GM06990 (cell line): ENCODE measurements at regions not wholly inside any gene's neighbourhood (a gene's known extent, or its start where the extent isn't known, plus 50 kb on each side); places are given as distances from the start of the nearest gene placed in this dataset.

Source experiments
- DNase-seq: peaks from one replicate; pipeline ENCODE4 v3.0.0-alpha.2; 2011; ENCODE audit not compliant: insufficient read length; ENCODE audit errors: extremely low read depth
- H3K27me3 ChIP-seq: replicated peaks from 2 replicates; pipeline ENCODE4 v1.6.0; 2011; ENCODE audit warnings: low read length; ENCODE audit not compliant: control insufficient read depth, insufficient read depth
- H3K36me3 ChIP-seq: 2 replicates; pipeline ENCODE4 v1.5.1; 2011; ENCODE audit warnings: low read length; ENCODE audit not compliant: control insufficient read depth, insufficient read depth
- H3K4me3 ChIP-seq: replicated peaks from 2 replicates; pipeline ENCODE4 v1.5.1; 2011; ENCODE audit warnings: low read depth, mild to moderate bottlenecking, control low read depth, low read length
- TF ChIP-seq, protein P1 (sequence below): IDR thresholded peaks from 2 replicates; pipeline ENCODE4 v1.5.1; 2011; ENCODE audit warnings: low read length, control low read depth, mild to moderate bottlenecking, inconsistent platforms; ENCODE audit not compliant: insufficient read depth, poor library complexity, severe bottlenecking

DNA sequence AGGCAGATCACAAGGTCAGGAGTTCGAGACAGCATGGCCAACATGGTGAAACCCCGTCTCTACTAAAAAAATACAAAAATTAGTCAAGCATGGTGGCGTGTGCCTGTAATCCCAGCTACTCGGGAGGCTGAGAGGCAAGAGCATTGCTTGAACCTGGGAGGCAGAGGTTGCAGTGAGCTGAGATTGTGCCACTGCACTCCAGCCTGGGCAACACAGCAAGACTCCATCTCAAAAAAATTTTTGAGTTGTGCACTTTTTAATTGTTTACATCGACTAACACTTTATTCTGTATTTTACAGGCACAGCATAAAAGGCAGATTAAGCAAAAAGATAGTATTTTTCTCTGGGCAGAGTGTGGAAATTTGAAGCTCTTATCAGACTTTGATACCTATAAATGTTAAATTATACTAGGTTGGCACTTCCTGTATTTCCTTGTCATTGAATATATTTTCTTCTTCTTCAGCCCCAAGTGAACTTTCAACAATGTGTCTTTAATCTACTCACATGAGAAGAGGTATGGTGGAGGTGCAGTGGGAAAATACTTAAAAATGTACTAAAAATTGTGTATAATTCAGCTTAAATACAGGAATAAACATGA, 180.6 kb upstream of the ELL2 start:
- H3K36me3 ChIP-seq = no peaks in the 10 kb centered on the region
- H3K27me3 ChIP-seq = no peaks in the 10 kb centered on the region
- no peak overlapping the region for H3K4me3 ChIP-seq
- TF ChIP-seq, protein P1, sequence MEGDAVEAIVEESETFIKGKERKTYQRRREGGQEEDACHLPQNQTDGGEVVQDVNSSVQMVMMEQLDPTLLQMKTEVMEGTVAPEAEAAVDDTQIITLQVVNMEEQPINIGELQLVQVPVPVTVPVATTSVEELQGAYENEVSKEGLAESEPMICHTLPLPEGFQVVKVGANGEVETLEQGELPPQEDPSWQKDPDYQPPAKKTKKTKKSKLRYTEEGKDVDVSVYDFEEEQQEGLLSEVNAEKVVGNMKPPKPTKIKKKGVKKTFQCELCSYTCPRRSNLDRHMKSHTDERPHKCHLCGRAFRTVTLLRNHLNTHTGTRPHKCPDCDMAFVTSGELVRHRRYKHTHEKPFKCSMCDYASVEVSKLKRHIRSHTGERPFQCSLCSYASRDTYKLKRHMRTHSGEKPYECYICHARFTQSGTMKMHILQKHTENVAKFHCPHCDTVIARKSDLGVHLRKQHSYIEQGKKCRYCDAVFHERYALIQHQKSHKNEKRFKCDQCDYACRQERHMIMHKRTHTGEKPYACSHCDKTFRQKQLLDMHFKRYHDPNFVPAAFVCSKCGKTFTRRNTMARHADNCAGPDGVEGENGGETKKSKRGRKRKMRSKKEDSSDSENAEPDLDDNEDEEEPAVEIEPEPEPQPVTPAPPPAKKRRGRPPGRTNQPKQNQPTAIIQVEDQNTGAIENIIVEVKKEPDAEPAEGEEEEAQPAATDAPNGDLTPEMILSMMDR = no peak
- DNase-seq = no peak

DNA sequence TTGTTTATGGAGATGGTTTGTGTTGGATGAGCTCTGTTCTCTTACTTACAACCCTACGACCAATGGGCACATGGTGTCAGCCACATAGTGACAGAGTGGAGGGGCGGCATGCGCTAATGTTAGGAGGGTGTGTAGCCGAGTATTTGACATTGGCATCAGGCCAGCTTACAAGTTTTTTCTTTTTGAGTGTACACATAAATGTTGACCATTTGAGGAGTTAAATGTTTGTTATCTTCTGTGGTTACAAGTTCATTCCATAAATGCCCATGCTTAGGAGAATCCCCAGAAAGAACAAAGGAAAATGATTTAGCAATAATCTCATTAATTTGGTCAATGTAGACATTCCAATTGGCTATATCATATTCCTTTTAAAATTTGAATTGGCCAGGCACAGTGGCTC, 180.1 kb upstream of the ELL2 start:
- no peaks in the 10 kb centered on the region for H3K27me3 ChIP-seq
- TF ChIP-seq, protein P1 = no peak
- H3K36me3 ChIP-seq = no peaks in the 10 kb centered on the region
- no peak overlapping the region for H3K4me3 ChIP-seq
- DNase-seq = no peak

DNA sequence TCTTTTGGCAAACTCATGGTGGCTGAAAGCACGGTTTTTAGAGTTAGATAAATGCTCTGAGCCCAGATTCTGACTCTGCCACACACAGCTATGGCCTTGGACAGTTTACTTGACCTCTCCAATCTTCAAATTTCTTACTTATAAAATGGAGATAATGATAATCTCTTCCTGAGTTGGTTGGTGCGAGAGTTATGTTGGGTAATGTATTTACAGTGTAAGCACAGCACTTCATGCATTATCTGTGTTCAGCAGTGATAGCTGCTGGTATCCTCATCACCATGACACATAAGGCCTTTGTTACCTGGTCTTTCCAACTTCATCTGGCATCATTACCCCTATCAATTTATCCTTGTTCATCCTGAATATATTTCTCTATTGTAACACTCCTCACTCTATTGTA, 178.8 kb upstream of the ELL2 start:
- no peaks in the 10 kb centered on the region for H3K36me3 ChIP-seq
- H3K4me3 ChIP-seq = no peak overlapping the region
- TF ChIP-seq, protein P1 = no peak
- no peaks in the 10 kb centered on the region for H3K27me3 ChIP-seq
- DNase-seq = no peak

DNA sequence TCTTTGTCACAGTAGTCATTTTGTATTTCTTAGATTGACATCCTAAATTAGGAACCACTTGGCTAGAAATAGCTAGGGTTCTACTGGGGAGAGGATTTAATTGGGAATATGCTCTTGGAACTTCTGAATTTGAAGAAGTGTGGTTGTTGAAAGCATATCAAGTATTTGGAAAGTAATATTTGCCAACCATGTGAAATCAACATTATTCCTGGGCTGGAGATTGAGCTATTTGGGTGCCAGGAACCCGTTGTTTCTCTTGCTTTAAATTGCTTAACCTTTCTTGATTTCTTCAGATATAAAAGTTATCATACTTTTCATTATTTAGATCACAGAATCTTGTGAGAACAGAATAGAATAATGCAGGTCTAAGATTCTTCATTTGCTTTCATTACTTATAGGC, 178.4 kb upstream of the ELL2 start:
- Histone ChIP-seq H3K27me3 (no peaks in the 10 kb centered on the region), H3K36me3 (no peaks in the 10 kb centered on the region), H3K4me3 (no peak overlapping the region)
- DNase-seq = no peak
- TF ChIP-seq, protein P1 = no peak

DNA sequence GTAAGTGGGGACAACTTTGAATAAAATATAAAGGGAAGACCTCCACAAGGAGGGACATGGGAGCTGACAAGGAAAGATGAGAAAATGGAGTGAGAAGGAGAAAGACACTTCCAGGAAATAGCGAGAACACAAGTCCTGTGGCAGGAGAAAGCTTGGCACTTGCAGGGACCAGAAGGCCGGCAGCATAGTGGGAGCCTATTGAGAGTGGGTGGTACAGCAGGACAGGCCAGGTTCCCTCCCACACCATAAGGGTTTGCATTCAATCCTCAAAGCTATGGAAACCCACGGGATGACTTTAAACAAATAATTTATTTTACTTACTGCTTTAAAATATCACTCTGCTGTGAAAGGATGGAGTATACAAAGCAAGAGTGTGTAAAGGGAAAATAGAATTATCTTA, 173.2 kb upstream of the ELL2 start:
- no peak for DNase-seq
- Histone ChIP-seq H3K36me3 (no peaks in the 10 kb centered on the region), H3K4me3 (no peak overlapping the region), H3K27me3 (no peaks in the 10 kb centered on the region)
- TF ChIP-seq, protein P1 = no peak
